B cell (primary cell): ENCODE measurements at regions not wholly inside any gene's neighbourhood (a gene's known extent, or its start where the extent isn't known, plus 50 kb on each side); places are given as distances from the start of the nearest gene placed in this dataset.

Source experiments
- ATAC-seq: fragments of 200-7000 bp; cut with Tn5 transposase; one replicate; pipeline ENCODE4 v1.10.0; 2021; ENCODE audit warnings: low read depth, mild to moderate bottlenecking, moderate number of reproducible peaks, moderate library complexity
- CTCF ChIA-PET: fragments of 350-600 bp; sonication (Branson Sonifier 250); formaldehyde crosslinking; loops from one replicate; lab custom pipeline; 2021; ENCODE audit warnings: antibody characterized with exemption, inconsistent platforms; lab: Charles Lee
- POLR2A ChIA-PET: fragments of 350-600 bp; sonication (Branson Sonifier 250); formaldehyde crosslinking; loops from one replicate; lab custom pipeline; 2021; ENCODE audit warnings: antibody characterized with exemption; lab: Charles Lee
- DNase-seq: peaks from one replicate; pipeline ENCODE4 v3.0.0; 2013
- H2AFZ ChIP-seq: 2 replicates; pipeline ENCODE4 v1.6.1; 2012; ENCODE audit warnings: mild to moderate bottlenecking, low read depth, low read length; ENCODE audit not compliant: insufficient read depth, poor library complexity, severe bottlenecking
- H3K27ac ChIP-seq, 2 donors: 1 replicate in 1 of 2; 2 replicates in 1 of 2; pipeline ENCODE4 v1.5.1; 2012 to 2013; ENCODE audit warnings: low read length in 2 of 2, mild to moderate bottlenecking in 2 of 2, moderate library complexity in 1 of 2
- H3K27me3 ChIP-seq, 4 experiments: fragments of 200-600 bp in 1 of 4; sonication (generic) in 1 of 4; replicated peaks in 1 of 4; 1 replicate in 2 of 4; 2 replicates in 2 of 4; pipeline versions ENCODE4 v1.6.1 to v1.7.0; 2013 to 2016; ENCODE audit warnings: low read length in 3 of 4, mild to moderate bottlenecking in 2 of 4, mixed read lengths in 1 of 4, moderate library complexity in 1 of 4; ENCODE audit not compliant: insufficient read depth in 4 of 4, control insufficient read depth in 3 of 4; ENCODE audit errors: control extremely low read depth in 1 of 4
- H3K36me3 ChIP-seq, 2 experiments: replicated peaks in 1 of 2; 1 replicate in 1 of 2; 2 replicates in 1 of 2; pipeline versions ENCODE4 v1.6.1 to v1.7.1; 2013; ENCODE audit warnings: low read length in 1 of 2; ENCODE audit not compliant: insufficient read depth in 2 of 2, control insufficient read depth in 1 of 2; ENCODE audit errors: control extremely low read depth in 1 of 2, extremely low read depth in 1 of 2
- H3K4me1 ChIP-seq, 2 donors: fragments of 200-600 bp in 1 of 2; sonication (generic) in 1 of 2; 1 replicate in 1 of 2; 2 replicates in 1 of 2; pipeline versions ENCODE4 v1.5.1 to v1.6.1; 2013 to 2017; ENCODE audit warnings: low read length in 2 of 2; ENCODE audit not compliant: control insufficient read depth in 2 of 2, insufficient read depth in 2 of 2
- H3K4me2 ChIP-seq: replicated peaks from 2 replicates; pipeline ENCODE3; 2012; ENCODE audit warnings: mild to moderate bottlenecking, low read depth, low read length; ENCODE audit not compliant: poor library complexity, severe bottlenecking
- H3K4me3 ChIP-seq, 5 experiments: fragments of 200-600 bp in 1 of 5; sonication (generic) in 1 of 5; 1 replicate in 3 of 5; 2 replicates in 2 of 5; pipeline versions ENCODE4 v1.5.1 to v1.7.0; 2011 to 2016; ENCODE audit warnings: low read length in 4 of 5, mild to moderate bottlenecking in 4 of 5, low read depth in 2 of 5, control low read depth in 1 of 5, moderate library complexity in 1 of 5; ENCODE audit not compliant: insufficient read depth in 1 of 5; ENCODE audit errors: control extremely low read depth in 1 of 5, extremely low read depth in 1 of 5
- H3K79me2 ChIP-seq: fragments of 200-600 bp; sonication (generic); one replicate; pipeline ENCODE4 v1.6.0; 2016; ENCODE audit warnings: low read length; ENCODE audit not compliant: control insufficient read depth, insufficient read depth
- H3K9ac ChIP-seq: fragments of 200-600 bp; sonication (generic); 2 replicates; pipeline ENCODE4 v1.6.1; 2017; ENCODE audit warnings: mild to moderate bottlenecking, low read length, moderate library complexity
- H3K9me3 ChIP-seq, 3 donors: one replicate each; pipeline versions ENCODE4 v1.6.1 to v1.7.1; 2013; ENCODE audit warnings: low read length in 2 of 3; ENCODE audit not compliant: control insufficient read depth in 2 of 3, insufficient read depth in 1 of 3; ENCODE audit errors: control extremely low read depth in 1 of 3
- H4K20me1 ChIP-seq: 2 replicates; pipeline ENCODE4 v1.6.0; 2012; ENCODE audit warnings: mild to moderate bottlenecking, low read length; ENCODE audit not compliant: insufficient read depth, control insufficient read depth, poor library complexity, severe bottlenecking
- H3K27ac Mint-ChIP-seq: one replicate; pipeline ENCODE4 v1.8.0; 2021; ENCODE audit warnings: mixed read lengths
- H3K27me3 Mint-ChIP-seq: one replicate; pipeline ENCODE4 v1.8.0; 2021; ENCODE audit warnings: mixed read lengths
- H3K4me1 Mint-ChIP-seq: one replicate; pipeline ENCODE4 v1.8.0; 2021; ENCODE audit warnings: mixed read lengths
- H3K4me3 Mint-ChIP-seq: one replicate; pipeline ENCODE4 v1.8.0; 2021; ENCODE audit warnings: mixed read lengths
- H3K9me3 Mint-ChIP-seq: one replicate; pipeline ENCODE4 v1.8.0; 2022; ENCODE audit warnings: mixed read lengths; ENCODE audit not compliant: insufficient read depth
- EZH2 ChIP-seq: IDR thresholded peaks from 2 replicates; pipeline ENCODE4 v1.6.1; 2012; ENCODE audit warnings: borderline replicate concordance, low read depth, mild to moderate bottlenecking, moderate library complexity, low read length; ENCODE audit not compliant: insufficient read depth, poor library complexity, severe bottlenecking
- WGBS: methylation state at CpG from one replicate; pipeline ENCODE4 v1.1.5; 2013; ENCODE audit warnings: missing lambda C conversion rate; ENCODE audit not compliant: insufficient coverage; 5-methylcytosine and 5-hydroxymethylcytosine counted together
- intact Hi-C: fragments of 100-400 bp; cut with micrococcal nuclease; formaldehyde crosslinking; loops from one replicate; pipeline ENCODE4 v1.10.0; 2022
- TF ChIP-seq, protein P1 (sequence below): fragments of 200-600 bp; IDR thresholded peaks from one replicate; pipeline ENCODE4 v1.8.0; 2022; ENCODE audit warnings: antibody characterized with exemption, mild to moderate bottlenecking

DNA sequence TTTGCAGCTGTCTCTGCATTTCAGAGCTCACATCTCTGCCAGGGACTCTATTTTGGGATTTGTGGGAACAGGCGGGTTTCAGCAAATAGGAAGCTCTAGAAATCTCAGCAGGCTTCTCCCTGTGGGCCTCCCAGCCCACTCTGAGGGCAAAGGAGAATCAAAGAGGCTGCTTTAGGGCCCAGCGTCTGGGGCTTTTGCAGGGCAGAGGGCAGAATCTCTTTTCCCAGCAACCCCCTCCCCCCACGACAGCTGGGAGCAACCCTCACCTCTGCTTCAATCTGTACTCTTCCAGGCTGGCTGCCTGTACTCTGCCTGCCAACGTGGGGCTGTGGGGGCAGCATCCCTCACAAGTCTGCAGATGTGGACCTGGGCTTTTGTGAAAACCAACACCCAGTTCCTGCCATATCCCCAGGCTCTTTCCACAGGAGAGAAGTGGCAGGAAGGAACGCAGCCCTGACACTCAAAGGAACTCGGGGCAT lies 529.6 kb upstream of the TBX3 start:
- Histone ChIP-seq H3K4me3 (no peak overlapping the region), H3K4me1 (no peaks in the 10 kb centered on the region), H3K4me2 (no peak overlapping the region), H3K27ac (no peak overlapping the region), H3K79me2 (no peaks in the 10 kb centered on the region), H3K36me3 (no peaks in the 10 kb centered on the region), H4K20me1 (no peaks in the 10 kb centered on the region), H3K9ac (no peak overlapping the region), H3K9me3 (peaks cover 0 to 6% (median 0%) of the 10 kb centered on the region in 3 donors), H3K27me3 (no peaks in the 10 kb centered on the region), H2AFZ (no peak overlapping the region)
- intact Hi-C loops, result no loop called here
- Mint-ChIP-seq H3K27ac (no peak overlapping the region), H3K4me3 (no peak overlapping the region), H3K9me3 (no peaks in the 10 kb centered on the region), H3K27me3 (no peaks in the 10 kb centered on the region), H3K4me1 (no peaks in the 10 kb centered on the region)
- TF ChIP-seq, protein P1, sequence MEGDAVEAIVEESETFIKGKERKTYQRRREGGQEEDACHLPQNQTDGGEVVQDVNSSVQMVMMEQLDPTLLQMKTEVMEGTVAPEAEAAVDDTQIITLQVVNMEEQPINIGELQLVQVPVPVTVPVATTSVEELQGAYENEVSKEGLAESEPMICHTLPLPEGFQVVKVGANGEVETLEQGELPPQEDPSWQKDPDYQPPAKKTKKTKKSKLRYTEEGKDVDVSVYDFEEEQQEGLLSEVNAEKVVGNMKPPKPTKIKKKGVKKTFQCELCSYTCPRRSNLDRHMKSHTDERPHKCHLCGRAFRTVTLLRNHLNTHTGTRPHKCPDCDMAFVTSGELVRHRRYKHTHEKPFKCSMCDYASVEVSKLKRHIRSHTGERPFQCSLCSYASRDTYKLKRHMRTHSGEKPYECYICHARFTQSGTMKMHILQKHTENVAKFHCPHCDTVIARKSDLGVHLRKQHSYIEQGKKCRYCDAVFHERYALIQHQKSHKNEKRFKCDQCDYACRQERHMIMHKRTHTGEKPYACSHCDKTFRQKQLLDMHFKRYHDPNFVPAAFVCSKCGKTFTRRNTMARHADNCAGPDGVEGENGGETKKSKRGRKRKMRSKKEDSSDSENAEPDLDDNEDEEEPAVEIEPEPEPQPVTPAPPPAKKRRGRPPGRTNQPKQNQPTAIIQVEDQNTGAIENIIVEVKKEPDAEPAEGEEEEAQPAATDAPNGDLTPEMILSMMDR, result no peak
- TF ChIP-seq EZH2, result no peak
- POLR2A ChIA-PET, result no interaction called here
- CTCF ChIA-PET, result no interaction called here
- 33% methylated on average over 6 of the region's 6 CpGs for WGBS
- no peak for ATAC-seq
- DNase-seq, result no peak

DNA sequence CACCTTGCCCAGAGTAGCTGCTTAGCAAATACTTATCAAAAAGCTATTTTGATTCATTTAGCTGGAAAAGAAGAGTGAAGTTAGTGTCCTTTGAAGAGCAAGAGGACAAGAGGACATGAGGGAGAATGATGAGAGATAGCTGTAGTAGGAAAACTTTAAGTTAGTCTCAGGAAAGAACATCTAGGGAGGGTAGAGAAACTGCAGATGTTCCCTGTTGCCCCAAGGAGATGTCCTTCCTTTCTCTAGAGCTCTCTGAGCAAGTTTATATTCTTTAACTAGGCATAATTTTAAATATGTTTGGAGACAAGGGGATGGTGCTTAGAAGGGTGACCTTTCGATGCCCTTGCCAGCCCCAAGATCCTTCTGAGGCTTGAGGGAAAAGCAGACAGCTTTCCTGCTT lies 529.1 kb upstream of the TBX3 start:
- Mint-ChIP-seq H3K9me3 (no peaks in the 10 kb centered on the region), H3K27me3 (no peaks in the 10 kb centered on the region), H3K4me3 (no peak overlapping the region), H3K27ac (no peak overlapping the region), H3K4me1 (no peaks in the 10 kb centered on the region)
- ChIA-PET POLR2A (no interaction called here), CTCF (no interaction called here)
- Histone ChIP-seq H4K20me1 (no peaks in the 10 kb centered on the region), H3K36me3 (no peaks in the 10 kb centered on the region), H3K9ac (no peak overlapping the region), H3K27ac (no peak overlapping the region), H3K79me2 (no peaks in the 10 kb centered on the region), H2AFZ (no peak overlapping the region), H3K4me2 (no peak overlapping the region), H3K4me1 (no peaks in the 10 kb centered on the region), H3K4me3 (no peak overlapping the region), H3K9me3 (peaks cover 0 to 6% (median 0%) of the 10 kb centered on the region in 3 donors), H3K27me3 (no peaks in the 10 kb centered on the region)
- ATAC-seq (no peak), DNase-seq (no peak)
- intact Hi-C loops, result no loop called here
- TF ChIP-seq, protein P1, result no peak
- no peak for TF ChIP-seq EZH2
- 80% methylated on average over 1 of the region's 1 CpG for WGBS
